HG02623 (cell line): ENCODE measurements at regions not wholly inside any gene's neighbourhood (a gene's known extent, or its start where the extent isn't known, plus 50 kb on each side); places are given as distances from the start of the nearest gene placed in this dataset.
"Not testable (repeated sequence)": the region's sequence is repeated elsewhere in the genome, so short reads cannot be mapped to it uniquely, and the experiment has no call there.

Experiments
- ATAC-seq: cut with Tn5 transposase; IDR thresholded peaks from one replicate; pipeline ENCODE4 v1.9.1; 2021; ENCODE audit warnings: moderate library complexity; ENCODE audit not compliant: unreplicated experiment

DNA sequence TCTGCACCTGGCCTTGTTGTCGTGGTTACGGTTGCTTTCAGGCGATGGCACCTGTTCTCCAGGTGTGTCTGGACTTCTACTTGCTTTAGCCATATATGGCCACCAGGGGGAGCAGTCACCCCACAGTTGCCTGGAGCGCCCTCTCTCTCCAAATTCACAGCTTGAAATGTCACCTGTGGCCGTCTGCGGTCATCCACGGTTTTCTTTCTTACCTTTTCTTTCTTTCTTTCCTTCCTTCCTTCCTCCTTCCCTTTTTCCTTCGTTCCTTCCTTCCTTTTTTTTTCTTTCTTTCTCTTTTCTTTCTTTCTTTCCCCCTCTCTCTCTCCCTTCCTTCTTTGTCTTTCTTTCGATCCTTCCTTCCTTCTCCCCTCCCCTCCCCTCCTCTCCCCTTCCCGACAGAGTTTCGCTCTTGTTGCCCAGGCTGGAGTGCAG is 150.5 kb upstream of the VKORC1L1 start:
- ATAC-seq: peak; percentile 52

GRCh38 chr7:65727182-65727581 is 145.7 kb upstream of the VKORC1L1 start:
- ATAC-seq: not testable (repeated sequence)

- no peak for ATAC-seq
Measured at GRCh38 chr7:65731129-65731528, 141.7 kb upstream of the VKORC1L1 start.

DNA sequence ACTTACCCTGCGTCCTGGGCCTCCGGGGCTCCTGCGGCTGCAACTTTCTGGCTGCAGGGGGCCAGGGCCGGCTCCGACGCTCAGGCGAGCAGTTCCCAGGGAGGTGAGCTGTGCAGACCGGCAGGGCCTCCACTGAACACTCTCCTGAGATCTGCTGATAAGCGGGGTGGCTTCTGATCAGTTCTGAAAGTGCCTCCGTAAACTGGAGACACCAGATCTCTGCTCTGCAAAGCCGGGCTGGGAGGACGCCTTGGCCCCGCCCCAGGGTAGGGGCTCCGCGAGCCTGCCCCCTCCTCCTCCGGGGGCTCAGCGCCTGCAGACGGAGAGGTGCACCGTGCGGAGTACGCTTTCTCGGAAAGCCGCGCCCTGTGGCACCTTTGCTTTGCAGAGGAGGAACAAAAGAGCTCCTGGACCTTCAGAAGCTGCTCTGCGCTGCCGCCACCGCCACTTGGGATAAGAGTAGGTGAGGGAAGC is 141.3 kb upstream of the VKORC1L1 start:
- ATAC-seq: no peak

GRCh38 chr7:65744406-65744805 is 128.5 kb upstream of the VKORC1L1 start:
- no peak for ATAC-seq

DNA sequence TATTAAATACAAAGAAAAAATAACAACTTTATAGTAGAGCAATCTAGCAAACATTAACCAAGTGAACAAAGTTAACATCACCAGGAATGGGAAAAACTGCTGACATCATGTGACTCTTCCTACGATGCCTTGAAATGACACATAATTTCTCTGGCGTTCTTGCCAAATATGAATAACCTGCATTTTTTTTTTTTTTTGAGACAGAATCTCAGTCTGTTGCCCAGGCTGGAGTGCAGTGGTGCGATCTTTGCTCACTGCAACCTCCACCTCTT is 126.5 kb upstream of the VKORC1L1 start:
- no peak for ATAC-seq

DNA sequence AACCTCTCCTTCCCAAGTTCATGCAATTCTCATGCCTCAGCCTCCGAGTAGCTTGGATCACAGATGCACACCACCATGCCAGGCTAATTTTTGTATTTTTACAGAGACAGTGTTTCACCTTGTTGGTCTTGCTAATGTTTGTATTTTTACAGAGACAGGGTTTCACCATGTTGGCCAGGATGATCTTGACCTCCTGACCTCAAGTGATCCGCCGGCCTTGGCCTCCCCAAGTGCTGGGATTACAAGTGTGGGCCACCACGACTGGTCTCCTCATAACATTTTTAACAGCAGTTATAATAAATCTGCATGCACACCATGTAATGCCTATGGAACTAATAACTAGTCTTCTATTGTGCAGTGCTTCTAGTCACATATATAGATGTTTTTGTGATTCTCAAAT is 123.8 kb upstream of the VKORC1L1 start:
- no peak for ATAC-seq

- ATAC-seq: no peak
Measured at GRCh38 chr7:65749518-65749917, 123.4 kb upstream of the VKORC1L1 start.

DNA sequence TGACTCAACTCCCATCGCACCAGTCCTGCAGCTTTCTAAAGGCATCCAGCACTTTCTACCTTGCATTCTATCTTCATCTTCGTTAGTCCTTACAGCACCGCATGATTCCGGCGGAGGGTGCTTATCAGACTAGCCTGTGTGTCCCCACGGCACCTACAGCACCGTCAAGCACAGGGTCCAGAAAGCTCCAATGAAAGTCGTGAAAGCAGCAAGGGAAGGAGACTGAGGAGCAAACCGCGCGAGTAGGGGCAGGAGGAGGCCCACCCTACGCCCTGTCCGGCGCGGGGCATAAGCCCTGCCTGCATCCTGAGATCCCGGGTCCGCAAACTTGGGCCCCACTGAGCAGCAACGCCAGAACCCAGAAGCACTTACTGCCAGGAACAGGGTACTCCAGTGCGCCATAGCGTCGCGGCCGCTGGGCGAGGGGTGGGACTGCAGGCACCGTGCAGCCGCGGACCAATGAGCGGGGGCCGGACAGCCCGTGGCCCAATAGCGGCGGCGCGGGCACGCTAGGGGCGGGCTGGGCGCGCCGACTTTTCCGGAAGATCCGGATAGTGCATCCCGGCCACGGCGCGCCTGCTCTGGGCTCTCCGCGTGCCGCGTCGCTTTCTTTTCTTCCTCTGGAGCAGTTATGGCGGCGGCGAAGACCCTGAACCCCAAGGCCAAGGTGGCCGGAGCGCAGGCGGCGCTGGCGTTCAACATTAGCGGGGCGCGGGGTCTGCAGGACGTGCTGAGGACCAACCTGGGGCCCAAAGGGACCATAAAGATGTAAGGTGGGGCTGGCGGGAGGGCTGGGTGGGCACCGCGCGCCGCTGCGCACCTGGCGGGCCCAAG is 122.1 kb upstream of the VKORC1L1 start:
- ATAC-seq: peak; percentile 99

- not testable (repeated sequence) for ATAC-seq
Measured at GRCh38 chr7:65754070-65754469, 118.8 kb upstream of the VKORC1L1 start.

DNA sequence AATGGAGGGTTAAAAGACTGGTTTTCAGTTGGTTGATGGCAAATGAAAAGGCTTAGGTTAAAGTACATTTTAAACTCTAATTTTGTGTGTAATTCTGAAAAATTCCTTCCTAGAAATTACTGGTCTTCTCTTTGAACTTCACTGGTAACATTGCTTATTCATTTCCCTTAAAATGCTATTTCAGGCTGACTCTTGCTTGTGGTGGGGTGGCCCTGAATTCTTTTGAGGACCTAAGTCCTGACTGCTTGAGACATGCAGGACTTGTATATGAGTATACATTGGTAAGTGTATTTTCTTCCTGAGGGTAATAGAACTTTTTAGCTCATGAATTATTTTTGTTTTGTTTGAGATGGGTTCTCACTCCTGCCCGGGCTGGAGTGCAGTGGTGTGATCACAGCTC is 113.9 kb upstream of the VKORC1L1 start:
- not testable (repeated sequence) for ATAC-seq

GRCh38 chr7:65762712-65763111 is 110.2 kb upstream of the VKORC1L1 start:
- ATAC-seq: not testable (repeated sequence)

- ATAC-seq: not testable (repeated sequence)
Measured at GRCh38 chr7:65763114-65763513, 109.8 kb upstream of the VKORC1L1 start.

DNA sequence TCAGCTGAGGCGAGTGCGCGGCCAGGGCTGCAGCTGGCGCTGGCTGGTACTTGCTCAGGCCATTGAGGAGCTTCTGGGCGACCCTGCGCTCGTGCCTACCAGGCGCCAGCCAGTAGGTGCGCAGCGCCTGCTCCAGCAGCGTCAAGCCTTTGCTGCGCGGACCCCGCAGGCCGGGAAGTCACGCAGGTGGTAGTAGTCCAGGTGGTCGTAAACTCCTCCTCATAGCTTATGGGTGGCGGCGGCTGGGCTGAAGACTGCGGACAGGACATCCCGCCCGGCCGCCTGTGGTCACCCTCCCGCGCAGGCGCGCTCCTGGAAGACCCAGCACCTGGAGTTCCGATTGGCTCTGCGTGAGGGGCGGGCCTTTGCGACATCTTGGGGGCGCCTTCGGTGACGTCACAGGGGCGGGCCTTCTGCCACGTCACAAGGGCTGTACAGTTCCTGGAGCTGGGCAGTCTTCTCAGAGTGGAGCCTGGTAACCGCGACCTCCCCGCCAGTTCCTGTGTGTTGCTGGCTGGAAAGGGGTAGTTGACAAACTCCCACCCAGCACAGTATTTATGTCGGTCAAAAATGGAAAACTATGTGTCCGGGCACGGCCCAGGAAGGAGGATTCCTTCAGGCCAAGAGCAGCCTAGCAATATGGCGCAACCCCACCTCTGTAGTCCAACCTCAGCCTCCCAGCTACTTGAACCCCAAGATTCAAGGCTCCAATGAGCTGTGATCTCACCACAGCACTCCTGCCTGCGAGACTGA is 102.2 kb upstream of the VKORC1L1 start:
- peak; percentile 99 for ATAC-seq

DNA sequence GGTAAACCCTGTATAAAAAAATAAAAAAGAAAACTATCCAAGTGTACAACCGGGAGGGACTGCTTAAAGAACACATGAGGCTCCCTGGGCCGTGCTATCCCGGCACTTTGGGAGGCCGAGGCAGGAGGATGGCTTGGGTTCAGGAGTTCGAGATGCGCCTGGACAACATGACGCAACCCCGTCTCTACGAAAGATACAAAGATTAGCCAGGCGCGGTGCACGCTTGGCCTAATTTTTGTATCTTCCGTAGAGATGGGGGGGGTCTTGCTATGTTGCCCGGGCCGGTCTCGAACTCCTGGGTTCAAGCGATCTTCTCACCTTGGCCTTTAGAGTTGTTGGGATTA is 101.7 kb upstream of the VKORC1L1 start:
- ATAC-seq: not testable (repeated sequence)

- ATAC-seq: not testable (repeated sequence)
Measured at GRCh38 chr7:65776677-65777076, 96.2 kb upstream of the VKORC1L1 start.

- ATAC-seq: not testable (repeated sequence)
Measured at GRCh38 chr7:65789943-65790342, 82.9 kb upstream of the VKORC1L1 start.

DNA sequence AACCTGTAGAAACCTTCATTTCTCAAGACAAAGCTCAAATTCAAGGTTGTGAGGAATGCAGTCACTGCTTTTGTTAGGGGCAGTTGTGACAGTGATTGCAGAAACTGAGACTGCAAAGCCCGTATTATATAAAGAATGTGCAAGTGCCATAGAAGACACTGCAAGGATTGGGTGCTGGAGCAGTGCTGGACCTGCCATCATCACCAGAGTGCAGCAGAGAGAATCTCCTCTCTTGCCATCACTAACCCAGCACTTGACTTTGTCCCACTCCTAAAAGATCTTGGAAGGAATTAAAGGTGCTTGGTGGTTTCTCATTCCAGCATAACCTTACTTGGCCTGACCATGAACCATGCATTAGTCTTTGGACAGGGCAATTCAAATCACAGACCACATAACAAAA is 81.1 kb upstream of the VKORC1L1 start:
- ATAC-seq: not testable (repeated sequence)

DNA sequence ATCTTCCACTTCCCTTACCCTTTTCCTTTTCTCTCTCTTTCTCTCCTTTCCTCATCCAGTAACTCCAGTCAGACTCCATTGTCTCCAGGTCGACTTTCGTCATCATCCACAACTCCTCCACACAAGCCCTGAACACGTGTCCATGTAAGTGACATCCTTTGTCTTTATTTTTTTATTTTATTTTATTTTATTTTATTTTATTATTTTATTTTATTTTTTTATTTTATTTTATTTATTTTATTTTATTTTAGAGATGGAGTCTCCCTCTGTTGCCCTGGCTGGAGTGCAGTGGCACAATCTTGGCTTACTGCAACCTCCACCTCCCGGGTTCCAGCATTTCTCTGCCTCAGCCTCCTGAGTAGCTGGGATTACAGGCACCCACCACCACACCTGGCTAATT is 80.1 kb upstream of the VKORC1L1 start:
- not testable (repeated sequence) for ATAC-seq

DNA sequence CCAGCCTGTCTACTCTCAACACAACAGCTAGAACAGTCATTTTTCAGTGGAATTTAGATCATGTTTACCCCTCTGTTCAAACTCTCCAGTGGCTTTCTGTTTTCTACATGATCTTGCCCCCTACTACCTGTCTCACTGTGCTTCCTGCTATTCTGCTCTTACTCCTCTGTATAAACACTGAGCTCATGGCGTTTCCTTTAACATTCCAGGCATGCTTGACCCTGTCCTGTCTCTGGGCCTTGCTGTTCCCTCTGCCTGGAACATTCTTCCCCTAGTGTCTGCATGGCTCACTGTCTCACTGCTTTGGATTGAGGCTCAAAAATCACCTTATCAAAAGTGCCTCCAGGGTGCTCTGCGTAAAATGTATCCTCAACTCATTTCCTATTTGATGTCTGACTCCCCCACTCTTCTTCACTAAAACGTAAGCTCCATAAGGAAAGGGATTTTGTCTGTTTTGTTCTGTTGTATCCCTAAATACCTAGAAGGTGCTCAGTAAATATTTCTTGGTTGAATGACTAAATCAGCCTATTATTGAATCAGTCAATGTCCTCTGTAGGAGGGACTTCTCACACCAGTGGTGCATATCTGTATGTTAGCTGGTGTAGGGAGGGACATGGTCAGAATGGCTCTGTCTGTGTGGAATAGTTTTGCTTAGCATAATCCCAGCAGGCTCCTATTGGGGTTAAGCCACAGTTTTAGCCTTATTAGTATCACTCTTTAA is 78.0 kb upstream of the VKORC1L1 start:
- ATAC-seq: not testable (repeated sequence)

DNA sequence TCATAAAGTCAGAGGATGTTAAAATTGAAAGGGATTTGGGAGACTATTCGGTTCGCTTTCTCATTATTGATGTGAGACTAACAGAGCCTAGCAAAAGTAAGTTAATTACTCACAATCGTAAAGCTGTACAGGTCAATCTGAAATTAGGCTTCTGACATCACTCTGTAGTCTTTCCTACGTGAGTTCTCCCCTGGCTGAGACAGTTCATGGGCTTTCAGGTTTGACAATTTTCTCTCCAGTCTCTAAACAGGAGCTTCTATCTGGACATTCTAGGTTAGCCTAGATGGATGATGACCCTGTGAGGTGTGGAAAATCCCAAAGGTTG is 77.5 kb upstream of the VKORC1L1 start:
- not testable (repeated sequence) for ATAC-seq

- ATAC-seq: no peak
Measured at GRCh38 chr7:65796205-65796604, 76.7 kb upstream of the VKORC1L1 start.
